NCI-H1048 (cell line): ENCODE measurements at regions not wholly inside any gene's neighbourhood (a gene's known extent, or its start where the extent isn't known, plus 50 kb on each side); places are given as distances from the start of the nearest gene placed in this dataset.

ENCODE experiments used
- DNase-seq: peaks from one replicate; lab custom pipeline; 2025; lab: John Stamatoyannopoulos, UW

DNA sequence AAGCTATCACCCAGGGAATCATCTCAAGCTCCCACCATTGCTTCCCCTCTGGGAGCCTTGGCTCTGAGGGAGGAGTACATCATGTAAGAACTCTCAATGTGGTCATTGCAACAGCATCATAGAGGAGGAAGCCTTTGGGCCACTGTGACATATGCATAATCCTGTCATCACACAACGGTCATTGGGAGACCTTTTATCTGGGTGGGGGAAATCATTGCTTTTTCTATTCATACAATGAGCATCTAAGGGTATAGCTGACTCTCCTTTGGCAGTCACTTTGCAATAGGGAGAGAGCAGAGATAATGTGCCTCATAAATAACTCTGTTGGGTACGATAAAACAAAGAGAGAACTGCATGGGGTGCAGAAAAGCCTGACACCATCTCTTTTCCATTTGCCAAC, 155.2 kb upstream of the KCNIP4 start:
- no peak for DNase-seq

DNA sequence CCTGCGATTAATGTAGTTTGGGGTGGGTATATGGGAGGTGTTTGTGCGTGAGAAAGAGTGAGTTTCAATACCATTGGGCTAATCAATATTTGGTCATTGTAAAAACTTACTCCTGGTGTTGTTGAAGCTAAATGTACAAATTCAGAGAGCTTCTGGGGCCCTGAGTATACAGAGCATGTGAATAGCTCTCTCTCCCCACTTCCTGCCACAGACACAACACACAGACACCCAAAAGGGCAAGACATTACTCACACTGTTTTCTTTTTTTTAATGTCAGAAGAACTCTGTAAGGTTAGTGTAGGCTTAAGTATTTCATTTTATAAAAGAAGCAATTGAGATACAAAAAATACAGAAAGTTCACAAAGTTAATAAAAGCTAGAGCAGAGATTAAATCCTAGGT, 151.3 kb upstream of the KCNIP4 start:
- DNase-seq = no peak

- no peak for DNase-seq
These were observed 149.0 kb upstream of the KCNIP4 start for GRCh38 chr4:22097596-22097995.

DNA sequence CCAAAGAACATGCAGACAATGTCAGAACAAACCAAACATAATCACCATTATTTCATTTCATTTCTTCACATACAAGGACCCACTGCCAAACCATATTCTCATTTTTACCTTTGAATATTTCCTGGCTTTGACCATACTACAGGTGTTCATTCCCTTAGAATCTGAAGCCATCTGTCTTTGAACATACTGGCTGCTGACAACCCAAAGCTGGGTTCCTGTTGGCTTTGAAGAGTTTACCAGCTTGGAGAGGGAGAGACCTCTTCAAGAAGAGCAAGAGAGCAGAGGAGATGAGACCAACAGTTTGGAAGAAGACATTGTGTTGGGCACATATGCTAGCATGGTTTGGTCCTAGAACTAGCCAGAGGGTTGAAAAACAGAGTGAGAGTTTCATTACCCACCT, 145.6 kb upstream of the KCNIP4 start:
- DNase-seq = no peak

GRCh38 chr4:22093126-22093525, 144.6 kb upstream of the KCNIP4 start:
- no peak for DNase-seq

DNA sequence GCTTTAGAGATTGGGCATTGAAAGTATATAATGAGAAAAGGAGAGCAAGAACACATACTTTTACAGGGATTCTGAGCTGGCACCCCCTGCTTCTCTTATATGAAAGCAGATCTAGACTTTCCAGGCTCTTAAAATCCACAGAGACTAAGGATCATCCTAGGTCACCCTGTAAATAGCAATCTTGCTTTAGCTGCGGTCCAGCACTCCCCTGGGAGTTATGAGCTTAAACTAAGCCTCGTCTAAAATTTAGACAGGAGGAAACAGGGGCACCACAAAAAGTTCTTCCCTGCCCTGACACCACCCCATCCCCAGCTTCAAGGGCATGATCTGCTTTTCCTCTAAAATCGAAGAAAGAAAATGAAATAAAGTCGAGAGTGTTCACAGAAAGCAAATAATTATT, 143.3 kb upstream of the KCNIP4 start:
- DNase-seq = no peak

DNA sequence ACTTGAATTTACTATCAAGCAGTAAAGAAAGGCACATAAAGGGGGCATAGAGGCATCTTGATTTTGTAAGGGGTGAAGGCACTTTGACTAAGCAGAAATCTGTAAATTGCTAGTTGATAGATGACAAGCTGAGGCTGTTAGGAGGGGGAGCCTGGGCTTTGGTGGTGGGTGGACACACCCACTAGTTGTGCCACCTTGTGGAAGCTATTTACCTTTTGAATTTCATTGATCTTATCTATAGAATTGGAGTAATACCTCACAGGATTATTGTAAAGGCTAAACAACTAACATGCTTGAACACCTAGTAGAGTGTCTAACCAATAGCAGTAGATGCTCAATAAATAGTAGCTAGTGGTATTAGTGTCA, 142.8 kb upstream of the KCNIP4 start:
- no peak for DNase-seq

DNA sequence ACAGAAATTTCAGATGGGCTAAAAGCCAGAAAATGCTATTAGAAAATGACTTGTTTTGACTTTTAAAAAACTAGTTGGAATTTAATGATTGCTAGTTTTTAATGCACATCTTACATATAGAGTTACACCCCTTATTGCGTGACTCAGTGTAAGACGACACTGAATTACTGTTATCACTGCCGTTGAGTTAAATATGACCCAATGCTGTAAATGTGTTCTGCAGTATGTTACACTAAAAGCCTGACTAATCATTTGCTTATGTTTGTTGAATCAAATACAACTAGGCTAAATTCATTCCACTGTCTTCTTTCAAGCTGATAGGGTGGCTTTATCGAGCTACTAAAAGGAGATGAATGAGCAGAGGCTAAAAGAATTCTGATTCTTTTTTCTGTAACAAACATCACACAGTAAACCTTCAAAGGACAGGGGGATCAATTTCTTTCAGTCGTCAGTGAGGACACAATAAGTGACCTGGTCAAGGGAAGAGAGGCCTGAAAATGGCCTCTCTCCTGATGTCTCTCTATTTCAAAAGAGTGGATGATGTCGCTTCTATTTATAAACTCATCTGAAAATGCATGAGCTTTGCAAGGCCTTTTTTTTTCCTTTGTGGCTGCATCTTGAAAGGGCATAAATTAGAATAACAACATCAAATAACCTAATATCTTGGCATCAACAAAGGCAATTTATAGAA, 142.2 kb upstream of the KCNIP4 start:
- no peak for DNase-seq

- no peak for DNase-seq
These were observed 129.0 kb upstream of the KCNIP4 start for GRCh38 chr4:22077571-22077970.

DNA sequence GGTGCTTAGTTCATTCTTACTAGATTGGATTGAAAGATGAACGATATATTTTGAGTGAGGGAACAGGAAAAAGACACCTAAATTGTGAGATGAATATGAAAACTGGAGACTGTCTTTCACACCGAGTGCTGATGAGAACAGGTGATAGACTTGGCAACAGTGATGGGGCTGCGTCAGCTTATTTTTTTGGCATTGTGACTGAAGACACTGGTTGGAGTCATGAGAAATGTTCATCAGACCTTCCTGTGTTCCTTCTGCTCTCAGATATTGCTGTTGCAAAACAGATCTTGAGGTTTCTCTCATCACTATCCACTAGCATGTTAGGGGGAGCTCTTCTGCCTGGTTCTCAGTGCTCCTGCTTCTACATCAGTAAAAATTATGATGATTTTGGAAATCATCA, 124.2 kb upstream of the KCNIP4 start:
- no peak for DNase-seq

DNA sequence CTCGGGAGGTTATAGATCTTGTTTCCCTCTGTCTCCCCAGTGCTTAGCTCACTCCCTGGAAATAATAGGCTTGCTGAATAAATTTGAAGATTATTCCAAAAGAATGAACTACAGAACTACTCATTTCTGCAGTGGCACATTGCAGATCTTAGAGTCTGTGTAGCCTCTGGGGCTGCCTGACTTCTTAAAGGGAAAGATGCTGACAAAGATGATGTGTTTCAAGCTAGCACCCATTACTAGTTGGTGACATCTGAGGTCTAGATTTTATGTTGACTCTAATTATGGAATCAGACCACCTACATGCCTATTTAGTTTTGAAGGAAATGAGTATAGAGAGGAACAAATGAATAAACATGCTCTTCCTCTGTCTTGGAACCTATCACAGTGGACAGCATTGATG, 123.7 kb upstream of the KCNIP4 start:
- DNase-seq = no peak

DNA sequence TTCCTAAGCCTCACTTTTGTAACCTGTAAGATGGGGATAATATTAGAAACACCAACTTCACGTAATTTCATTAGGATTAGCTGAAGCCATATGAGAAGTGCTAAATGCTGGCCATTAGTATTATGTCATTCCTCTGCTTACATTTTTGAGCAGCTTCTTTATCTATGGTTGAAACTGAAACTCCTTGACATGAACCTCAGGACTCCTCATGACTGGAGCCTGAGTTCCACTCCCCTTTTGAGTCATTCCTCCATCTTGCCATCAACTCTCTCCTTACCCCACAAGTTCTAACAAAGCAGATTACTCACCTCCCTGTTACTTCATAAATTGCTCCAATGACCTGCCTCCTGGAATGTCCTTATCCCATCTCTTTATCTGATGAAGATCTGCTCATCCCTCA, 123.2 kb upstream of the KCNIP4 start:
- no peak for DNase-seq

- no peak for DNase-seq
These were observed 121.7 kb upstream of the KCNIP4 start for GRCh38 chr4:22070256-22070655.

GRCh38 chr4:22063613-22064012, 115.0 kb upstream of the KCNIP4 start:
- DNase-seq = no peak

DNA sequence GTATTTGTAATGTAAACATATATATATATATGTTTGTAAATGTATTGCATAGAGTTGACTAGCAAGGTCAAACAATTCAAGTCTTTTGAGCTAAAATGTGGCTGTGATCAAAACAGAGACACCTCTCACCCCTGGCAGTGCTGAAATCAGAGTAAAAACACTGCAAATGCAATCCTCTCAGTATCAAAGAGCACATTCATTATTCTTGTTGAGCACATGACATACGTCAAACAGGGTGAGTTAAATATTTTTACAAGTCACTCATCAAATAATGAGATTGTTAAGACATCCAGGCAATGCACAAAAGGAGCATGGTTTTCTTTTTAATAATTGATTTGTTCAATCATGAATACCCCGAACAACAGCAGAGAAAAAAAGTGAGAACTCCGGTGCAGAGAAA, 114.1 kb upstream of the KCNIP4 start:
- no peak for DNase-seq

DNA sequence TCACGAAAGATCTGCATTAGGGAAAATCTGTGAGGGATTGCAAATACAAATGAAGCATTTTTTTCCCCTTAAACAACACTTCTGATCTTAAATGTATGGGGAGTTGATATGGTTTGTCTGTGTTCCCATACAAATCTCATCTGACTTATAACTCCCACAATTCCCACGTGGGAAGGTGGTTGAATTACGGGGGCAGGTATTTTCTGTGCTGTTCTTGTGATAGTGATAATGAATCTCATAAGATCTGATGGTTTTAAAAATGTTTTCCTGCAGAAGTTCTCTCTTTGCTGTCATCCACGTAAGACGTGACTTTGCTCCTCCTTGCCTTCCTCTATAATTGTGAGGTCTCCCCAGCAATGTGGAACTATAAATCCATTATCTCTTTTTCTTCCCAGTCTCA, 107.4 kb upstream of the KCNIP4 start:
- no peak for DNase-seq

DNA sequence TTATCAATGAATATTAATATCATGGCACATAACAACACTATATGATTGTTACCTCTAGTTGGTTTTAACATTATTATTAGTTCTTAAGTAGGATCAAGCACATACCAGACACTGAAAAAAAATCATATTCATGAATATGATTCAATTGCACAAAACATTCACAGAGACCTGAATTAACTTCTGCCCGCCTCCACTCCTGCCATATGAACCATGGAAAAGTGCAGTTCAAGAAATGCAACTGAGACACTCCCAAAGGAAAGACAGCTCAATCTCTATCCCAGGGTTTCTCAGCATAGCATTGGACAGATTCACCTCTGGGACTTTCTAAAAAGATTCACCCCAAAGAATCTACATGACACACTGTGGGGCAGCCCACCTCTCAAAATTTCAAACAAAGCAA, 103.5 kb upstream of the KCNIP4 start:
- no peak for DNase-seq

GRCh38 chr4:22048323-22048722, 99.8 kb upstream of the KCNIP4 start:
- DNase-seq = no peak

DNA sequence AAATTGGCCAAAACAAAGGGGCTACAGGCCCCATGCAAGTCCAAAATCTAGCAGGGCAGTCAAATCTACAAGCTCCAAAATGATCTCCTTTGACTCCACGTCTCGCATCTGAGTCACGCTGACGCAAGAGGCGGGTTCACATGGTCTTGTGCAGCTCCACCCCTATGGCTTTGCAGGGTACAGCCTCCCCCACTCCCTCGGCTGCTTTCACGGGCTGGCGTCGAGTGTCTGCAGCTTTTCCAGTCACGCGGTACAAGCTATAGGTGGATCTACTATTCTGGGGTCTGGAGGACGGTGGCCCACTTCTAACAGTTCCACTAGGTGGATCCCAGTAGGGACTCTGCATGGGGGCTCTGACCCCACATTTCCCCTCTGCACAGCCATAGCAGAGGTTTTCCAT, 99.2 kb upstream of the KCNIP4 start:
- no peak for DNase-seq

GRCh38 chr4:22045051-22045630, 96.6 kb upstream of the KCNIP4 start:
- no peak for DNase-seq

DNA sequence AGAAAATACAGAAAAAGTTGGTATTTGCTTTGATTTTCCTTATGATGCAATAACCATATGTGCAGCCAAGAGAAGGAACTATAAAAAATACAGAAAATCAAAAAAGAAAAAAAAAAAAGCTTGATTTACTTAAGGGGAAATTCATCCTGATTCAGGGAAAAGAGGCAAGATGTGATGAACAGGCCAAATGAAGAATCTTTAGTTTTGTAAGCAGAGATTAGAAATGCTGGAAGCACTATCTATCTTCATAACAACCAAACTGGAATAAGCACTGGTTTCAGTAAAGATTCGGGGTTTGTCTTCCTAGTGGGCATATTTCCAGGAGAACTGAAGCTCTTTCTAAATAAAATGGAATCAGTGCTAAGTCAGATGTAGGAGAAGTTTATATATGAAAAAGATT, 82.9 kb upstream of the KCNIP4 start:
- DNase-seq = no peak

- DNase-seq = no peak
These were observed 82.3 kb upstream of the KCNIP4 start for GRCh38 chr4:22030881-22031280.

GRCh38 chr4:22030307-22030706, 81.7 kb upstream of the KCNIP4 start:
- DNase-seq = no peak

DNA sequence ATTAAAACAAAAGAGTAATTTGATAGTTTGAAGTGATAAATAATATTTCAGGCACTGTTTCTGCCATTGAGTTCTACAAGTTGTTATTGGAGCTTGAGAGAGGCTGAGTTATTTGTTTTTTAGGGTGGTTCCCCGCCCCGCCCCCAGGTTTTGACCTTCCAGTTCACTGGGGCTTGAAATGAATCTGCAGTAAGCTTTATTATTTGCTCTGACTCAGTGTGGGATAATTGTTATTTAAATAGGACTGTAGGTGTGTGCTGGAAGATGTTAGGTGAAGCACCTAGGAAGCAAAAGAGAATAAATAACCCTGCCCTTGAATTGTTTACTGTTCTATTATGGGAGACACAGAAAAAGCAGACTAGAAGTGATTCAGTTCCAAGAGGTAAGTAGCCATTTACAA, 81.2 kb upstream of the KCNIP4 start:
- no peak for DNase-seq
